Neural cell (in vitro differentiated cells): ENCODE measurements at regions not wholly inside any gene's neighbourhood (a gene's known extent, or its start where the extent isn't known, plus 50 kb on each side); places are given as distances from the start of the nearest gene placed in this dataset.

Experiments
- H2AFZ ChIP-seq: fragments of 200-600, 300-800 bp; sonication (generic), shearing (Covaris generic); 2 replicates; pipeline ENCODE4 v1.6.0; 2014; ENCODE audit warnings: low read depth, mild to moderate bottlenecking, antibody characterized with exemption, low read length, moderate library complexity
- H3F3A ChIP-seq: fragments of 200-600 bp; shearing (Covaris generic); 2 replicates; pipeline ENCODE4 v1.6.1; 2016; ENCODE audit warnings: mild to moderate bottlenecking, moderate library complexity, mixed read lengths, antibody characterized with exemption, low read length; ENCODE audit not compliant: insufficient read depth, poor library complexity, severe bottlenecking
- H3K27ac ChIP-seq: fragments of 200-600, 300-800 bp; sonication (generic), shearing (Covaris generic); 2 replicates; pipeline ENCODE4 v1.5.1; 2014; ENCODE audit warnings: mild to moderate bottlenecking, low read length, moderate library complexity
- H3K27me3 ChIP-seq: fragments of 300-800, 200-600 bp; sonication (generic), shearing (Covaris generic); 2 replicates; pipeline ENCODE4 v1.6.0; 2014; ENCODE audit warnings: mild to moderate bottlenecking, low read depth, low read length, moderate library complexity; ENCODE audit not compliant: insufficient read depth
- H3K36me3 ChIP-seq: fragments of 300-800, 200-600 bp; sonication (generic), shearing (Covaris generic); 2 replicates; pipeline ENCODE4 v1.5.1; 2014; ENCODE audit warnings: mild to moderate bottlenecking, antibody characterized with exemption, low read length, moderate library complexity; ENCODE audit not compliant: insufficient read depth
- H3K4me2 ChIP-seq: fragments of 300-800, 200-600 bp; sonication (generic), shearing (Covaris generic); 2 replicates; pipeline ENCODE4 v1.6.0; 2014; ENCODE audit warnings: mild to moderate bottlenecking, low read length
- H3K4me3 ChIP-seq: fragments of 300-800, 200-600 bp; sonication (generic), shearing (Covaris generic); 2 replicates; pipeline ENCODE4 v1.5.1; 2014; ENCODE audit warnings: mild to moderate bottlenecking, low read length, moderate library complexity
- H3K79me2 ChIP-seq: fragments of 200-600 bp; shearing (Covaris generic); replicated peaks from 2 replicates; pipeline ENCODE4 v1.6.0; 2014; ENCODE audit warnings: mild to moderate bottlenecking, low read length, moderate library complexity; ENCODE audit not compliant: insufficient read depth
- H3K9ac ChIP-seq: fragments of 300-800, 200-600 bp; sonication (generic), shearing (Covaris generic); 2 replicates; pipeline ENCODE4 v1.6.1; 2016; ENCODE audit warnings: mild to moderate bottlenecking, low read length, mixed read lengths
- H3K9me2 ChIP-seq: fragments of 200-600 bp; shearing (Covaris generic); 2 replicates; pipeline ENCODE4 v1.6.1; 2016; ENCODE audit warnings: mild to moderate bottlenecking, low read length, mixed read lengths; ENCODE audit not compliant: insufficient read depth
- H3K9me3 ChIP-seq: fragments of 200-600, 300-800 bp; sonication (generic), shearing (Covaris generic); 2 replicates; pipeline ENCODE4 v1.6.1; 2016; ENCODE audit warnings: mild to moderate bottlenecking, mixed run types, low read length, moderate library complexity, mixed read lengths
- H4K20me1 ChIP-seq: fragments of 200-600 bp; shearing (Covaris generic); 2 replicates; pipeline ENCODE4 v1.6.1; 2016; ENCODE audit warnings: mild to moderate bottlenecking, mixed run types; ENCODE audit not compliant: insufficient read depth
- CTCF ChIP-seq: fragments of 450-650 bp; IDR thresholded peaks from 2 replicates; pipeline ENCODE4 v1.5.1; 2014; ENCODE audit warnings: antibody characterized with exemption, mild to moderate bottlenecking, moderate library complexity; ENCODE audit not compliant: poor library complexity, severe bottlenecking
- EP300 ChIP-seq: fragments of 450-650 bp; conservative IDR thresholded peaks from 2 replicates; pipeline ENCODE4 v1.6.1; 2014; ENCODE audit warnings: antibody characterized with exemption, mild to moderate bottlenecking, moderate library complexity; ENCODE audit not compliant: poor library complexity, severe bottlenecking
- EZH2 ChIP-seq: fragments of 200-600, 300-800 bp; shearing (Covaris generic), sonication (generic); IDR thresholded peaks from 2 replicates; pipeline ENCODE4 v1.6.1; 2014; ENCODE audit warnings: antibody characterized with exemption, low read length, borderline replicate concordance, mild to moderate bottlenecking; ENCODE audit not compliant: insufficient read depth, poor library complexity, severe bottlenecking
- MXI1 ChIP-seq: fragments of 450-650 bp; conservative IDR thresholded peaks from 2 replicates; pipeline ENCODE4 v1.6.1; 2014; ENCODE audit warnings: antibody characterized with exemption, mild to moderate bottlenecking; ENCODE audit not compliant: poor library complexity, severe bottlenecking
- POLR2AphosphoS5 ChIP-seq: IDR thresholded peaks from 2 replicates; pipeline ENCODE4 v1.6.1; 2012
- RAD21 ChIP-seq: fragments of 450-650 bp; conservative IDR thresholded peaks from 2 replicates; pipeline ENCODE4 v1.6.1; 2014; ENCODE audit warnings: antibody characterized with exemption, mild to moderate bottlenecking, moderate library complexity
- REST ChIP-seq: IDR thresholded peaks from 2 replicates; pipeline ENCODE4 v1.6.1; 2012; ENCODE audit warnings: borderline replicate concordance
- SMC3 ChIP-seq: fragments of 450-650 bp; conservative IDR thresholded peaks from 2 replicates; pipeline ENCODE4 v1.6.1; 2014; ENCODE audit warnings: antibody characterized with exemption, mild to moderate bottlenecking, moderate library complexity; ENCODE audit not compliant: poor library complexity
- TAF1 ChIP-seq: IDR thresholded peaks from 2 replicates; pipeline ENCODE4 v1.6.1; 2012; ENCODE audit warnings: low read depth

- Histone ChIP-seq H4K20me1 (no peaks in the 10 kb centered on the region), H3F3A (no peaks in the 10 kb centered on the region), H3K9me2 (no peaks in the 10 kb centered on the region), H3K79me2 (no peaks in the 10 kb centered on the region), H3K9ac (no peak overlapping the region), H3K9me3 (no peaks in the 10 kb centered on the region), H3K27me3 (no peaks in the 10 kb centered on the region), H3K27ac (no peak overlapping the region), H3K4me3 (no peak overlapping the region), H3K36me3 (no peaks in the 10 kb centered on the region), H2AFZ (no peak overlapping the region), H3K4me2 (no peak overlapping the region)
- TF ChIP-seq REST, result no peak
- TF ChIP-seq EZH2, result no peak
- no peak for TF ChIP-seq TAF1
- no peak for TF ChIP-seq RAD21
- no peak for TF ChIP-seq CTCF
- no peak for TF ChIP-seq POLR2AphosphoS5
- no peak for TF ChIP-seq MXI1
- TF ChIP-seq SMC3, result no peak
- TF ChIP-seq EP300, result no peak
These were observed 114.3 kb upstream of the PUM3 start for GRCh38 chr9:2958219-2958618.

- H3K4me2 ChIP-seq, result no peak overlapping the region
- TF ChIP-seq MXI1, result no peak
- TF ChIP-seq RAD21, result no peak
- TF ChIP-seq SMC3, result no peak
- TF ChIP-seq POLR2AphosphoS5, result no peak
- H3K9ac ChIP-seq, result no peak overlapping the region
- H2AFZ ChIP-seq, result no peak overlapping the region
- no peaks in the 10 kb centered on the region for H3K79me2 ChIP-seq
- no peaks in the 10 kb centered on the region for H3K9me2 ChIP-seq
- no peaks in the 10 kb centered on the region for H3K9me3 ChIP-seq
- H4K20me1 ChIP-seq, result no peaks in the 10 kb centered on the region
- H3K27ac ChIP-seq, result no peak overlapping the region
- no peaks in the 10 kb centered on the region for H3K36me3 ChIP-seq
- H3K27me3 ChIP-seq, result no peaks in the 10 kb centered on the region
- H3F3A ChIP-seq, result no peaks in the 10 kb centered on the region
- H3K4me3 ChIP-seq, result no peak overlapping the region
These were observed 113.8 kb upstream of the PUM3 start for GRCh38 chr9:2957656-2958200.

- Histone ChIP-seq H3K4me3 (no peak overlapping the region), H3K27ac (no peak overlapping the region), H3K36me3 (no peaks in the 10 kb centered on the region), H2AFZ (no peak overlapping the region), H3K9me2 (no peaks in the 10 kb centered on the region), H3K9me3 (no peaks in the 10 kb centered on the region), H3K4me2 (no peak overlapping the region), H3K27me3 (no peaks in the 10 kb centered on the region), H3K9ac (no peak overlapping the region), H3F3A (no peaks in the 10 kb centered on the region), H4K20me1 (no peaks in the 10 kb centered on the region), H3K79me2 (no peaks in the 10 kb centered on the region)
- TF ChIP-seq SMC3, result no peak
- no peak for TF ChIP-seq EZH2
These were observed 111.7 kb upstream of the PUM3 start for GRCh38 chr9:2955575-2955974.
